NCI-H1092 treated with DMSO at 0.1 percent for 48 hours (cell line): ENCODE measurements at regions not wholly inside any gene's neighbourhood (a gene's known extent, or its start where the extent isn't known, plus 50 kb on each side); places are given as distances from the start of the nearest gene placed in this dataset.
"Not testable (repeated sequence)": the region's sequence is repeated elsewhere in the genome, so short reads cannot be mapped to it uniquely, and the experiment has no call there.

Source experiments
- DNase-seq: peaks from one replicate; lab custom pipeline; 2025; lab: John Stamatoyannopoulos, UW

DNA sequence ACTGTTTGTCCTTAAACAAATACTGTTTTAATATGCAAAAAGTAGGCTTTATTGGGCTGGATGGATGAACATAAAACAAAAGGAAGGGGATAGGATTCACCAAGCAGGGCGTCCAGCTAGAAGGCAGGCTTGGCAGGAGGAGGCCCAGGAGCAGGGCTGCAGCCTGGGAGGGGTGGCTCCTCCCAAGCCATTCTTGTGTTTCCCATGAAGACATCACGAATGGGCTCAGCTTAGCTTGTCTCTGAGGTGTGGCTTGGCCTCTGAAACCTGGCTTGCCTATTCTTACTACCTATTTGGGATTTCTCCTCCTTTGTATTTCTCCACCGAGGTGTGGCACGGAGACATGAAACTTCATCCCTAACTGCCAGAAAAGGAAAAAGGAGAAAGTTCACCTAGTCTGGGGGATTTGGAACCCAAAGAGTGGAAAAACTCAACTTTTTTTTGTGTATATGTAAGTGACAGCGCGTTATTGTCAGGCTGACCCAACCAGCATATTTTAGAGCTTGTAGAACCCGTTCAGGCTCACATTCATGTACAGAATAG, 481.9 kb upstream of the SPRED2 start:
- DNase-seq = no peak

DNA sequence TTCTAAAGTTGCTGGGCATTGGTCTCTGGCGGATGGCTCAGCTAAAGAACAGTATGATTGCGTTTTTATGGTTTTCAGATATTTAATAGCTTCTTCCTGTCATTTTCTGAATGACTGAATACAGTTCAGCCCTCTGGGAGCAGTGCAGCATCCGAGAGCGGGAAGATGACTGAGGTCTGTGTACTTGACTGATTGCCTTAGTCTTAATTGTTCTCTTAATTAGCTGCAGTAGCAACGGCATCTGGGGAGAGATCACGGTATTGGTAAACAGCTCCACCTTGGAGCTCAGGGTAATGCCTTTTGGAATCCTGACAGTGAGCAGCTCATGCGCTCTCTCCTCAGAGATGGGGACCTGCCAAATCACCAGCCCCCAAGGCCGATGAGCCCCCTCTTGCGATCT, 481.4 kb upstream of the SPRED2 start:
- DNase-seq = no peak

DNA sequence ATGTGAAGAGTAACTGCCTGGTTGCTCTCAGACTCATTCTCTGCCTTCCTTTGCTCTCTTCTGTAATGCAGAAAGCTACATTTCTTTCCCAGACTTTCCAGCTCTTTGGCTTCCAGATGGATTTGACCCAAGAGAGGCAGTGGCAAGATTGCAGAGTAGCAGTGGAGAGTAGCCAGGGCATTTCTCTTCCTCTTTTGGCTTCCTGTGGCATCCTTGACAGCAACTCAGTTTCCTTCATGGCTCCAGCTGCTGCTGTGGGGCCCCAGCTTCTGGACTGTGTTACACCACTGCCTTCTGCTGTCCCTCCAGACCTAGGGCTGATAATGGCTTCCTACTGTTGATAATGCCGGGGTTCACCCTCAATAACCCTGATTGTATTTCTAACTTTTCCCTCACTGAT, 469.4 kb upstream of the SPRED2 start:
- no peak for DNase-seq

DNA sequence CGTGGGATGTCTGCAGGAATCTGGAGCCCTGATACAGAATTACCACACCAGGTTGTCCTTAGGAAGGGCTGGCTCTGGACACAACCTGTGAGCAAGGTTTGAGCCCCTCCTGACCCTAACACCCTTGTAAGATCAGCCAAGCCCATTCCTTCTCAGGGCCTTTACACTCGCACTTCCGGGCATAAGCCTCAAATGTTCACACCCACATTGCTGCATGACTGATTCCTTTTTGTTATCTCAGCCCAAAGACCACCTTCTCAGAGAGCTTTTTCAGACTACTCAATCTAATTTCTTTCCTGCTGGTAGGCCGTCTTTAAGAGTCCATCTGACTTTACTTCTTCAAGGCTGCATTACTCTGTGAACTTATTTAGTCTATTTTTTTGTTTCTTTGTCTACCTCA, 464.0 kb upstream of the SPRED2 start:
- no peak for DNase-seq

DNA sequence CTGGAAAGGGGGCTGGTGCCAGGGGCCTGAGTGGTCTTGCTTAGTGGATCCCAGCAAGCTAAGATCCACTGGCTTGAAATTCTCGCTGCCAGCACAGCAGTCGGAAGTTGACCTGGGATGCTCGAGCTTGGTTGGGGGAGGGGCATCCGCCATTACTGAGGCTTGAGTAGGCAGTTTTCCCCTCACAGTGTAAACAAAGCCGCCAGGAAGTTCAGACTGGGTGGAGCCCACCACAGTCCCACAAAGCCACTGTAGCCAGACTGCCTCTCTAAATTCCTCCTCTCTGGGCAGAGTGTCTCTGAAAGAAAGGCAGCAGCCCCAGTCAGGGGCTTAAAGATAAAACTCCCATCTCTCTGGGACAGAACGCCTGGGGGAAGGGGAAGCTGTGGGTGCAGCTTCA, 457.7 kb upstream of the SPRED2 start:
- DNase-seq = not testable (repeated sequence)

DNA sequence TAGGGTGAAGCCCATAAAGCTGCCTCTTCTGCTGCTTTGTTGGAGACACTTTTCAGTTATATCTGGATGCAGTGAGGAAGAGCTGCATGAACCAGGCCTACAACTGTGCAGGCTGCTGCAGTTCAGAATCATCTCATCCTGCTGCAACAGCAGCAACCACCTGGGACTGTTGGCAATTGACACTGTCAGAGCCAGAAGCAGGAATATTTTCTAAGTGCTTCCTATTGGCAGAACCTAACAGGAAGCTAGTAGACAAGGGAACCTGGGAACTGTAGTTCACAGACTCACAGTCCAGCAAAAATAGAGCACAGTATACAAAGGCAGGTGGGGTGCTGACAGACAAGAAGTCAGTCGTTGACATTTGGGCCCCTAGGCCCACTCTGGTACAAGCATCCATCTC, 452.9 kb upstream of the SPRED2 start:
- DNase-seq = no peak

DNA sequence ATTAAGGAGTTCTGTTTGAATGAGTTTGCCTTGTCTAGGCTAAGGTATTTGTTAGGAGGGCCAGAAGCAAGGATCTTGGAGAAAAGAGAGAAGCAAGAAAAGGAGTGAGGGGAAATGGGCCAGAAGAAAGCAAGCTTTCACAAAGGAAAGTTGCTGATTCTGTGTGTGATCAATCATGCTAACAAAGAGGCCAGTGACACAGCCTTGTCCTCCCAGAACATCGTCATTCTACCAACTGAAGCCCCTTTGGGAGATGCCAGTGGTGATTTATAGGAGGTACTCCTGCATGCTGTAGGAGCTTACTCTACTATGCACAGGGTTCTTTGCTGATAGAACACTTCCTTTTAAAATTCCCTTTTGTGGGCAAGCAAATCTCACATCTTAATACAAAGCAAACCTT, 449.2 kb upstream of the SPRED2 start:
- no peak for DNase-seq

DNA sequence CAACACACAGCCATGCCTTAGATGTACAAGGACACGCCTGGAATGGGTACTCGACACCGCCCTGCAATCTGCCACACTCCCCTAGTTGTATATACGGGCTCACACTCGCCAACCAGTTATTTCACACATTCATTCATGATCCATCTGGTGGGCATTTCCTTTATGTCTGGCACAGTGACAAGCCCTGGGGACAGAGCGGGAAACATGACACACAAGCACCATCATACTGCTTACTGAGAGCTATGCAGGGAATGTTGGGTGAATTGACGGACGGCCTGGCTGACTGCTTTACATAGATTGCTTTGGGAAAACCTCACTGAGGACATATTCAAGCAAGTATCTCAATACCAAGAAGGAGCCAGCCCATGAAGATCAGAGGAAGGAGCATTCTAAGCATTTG, 448.0 kb upstream of the SPRED2 start:
- no peak for DNase-seq

DNA sequence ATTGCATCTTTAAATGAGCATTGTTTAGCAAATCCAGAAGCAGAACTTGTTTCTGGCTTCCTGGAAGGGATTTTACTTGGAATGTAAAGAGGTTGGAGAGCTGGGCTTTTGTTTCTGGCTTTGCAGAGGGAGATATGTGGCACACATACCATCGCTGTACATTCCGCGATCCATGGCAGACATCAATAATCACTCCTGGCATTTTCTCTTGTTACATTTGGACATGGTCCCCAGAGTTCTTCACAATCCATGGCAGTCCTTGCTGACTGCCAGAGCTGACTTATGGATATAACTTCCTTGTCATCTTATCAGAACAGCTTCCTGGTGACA, 445.6 kb upstream of the SPRED2 start:
- no peak for DNase-seq

DNA sequence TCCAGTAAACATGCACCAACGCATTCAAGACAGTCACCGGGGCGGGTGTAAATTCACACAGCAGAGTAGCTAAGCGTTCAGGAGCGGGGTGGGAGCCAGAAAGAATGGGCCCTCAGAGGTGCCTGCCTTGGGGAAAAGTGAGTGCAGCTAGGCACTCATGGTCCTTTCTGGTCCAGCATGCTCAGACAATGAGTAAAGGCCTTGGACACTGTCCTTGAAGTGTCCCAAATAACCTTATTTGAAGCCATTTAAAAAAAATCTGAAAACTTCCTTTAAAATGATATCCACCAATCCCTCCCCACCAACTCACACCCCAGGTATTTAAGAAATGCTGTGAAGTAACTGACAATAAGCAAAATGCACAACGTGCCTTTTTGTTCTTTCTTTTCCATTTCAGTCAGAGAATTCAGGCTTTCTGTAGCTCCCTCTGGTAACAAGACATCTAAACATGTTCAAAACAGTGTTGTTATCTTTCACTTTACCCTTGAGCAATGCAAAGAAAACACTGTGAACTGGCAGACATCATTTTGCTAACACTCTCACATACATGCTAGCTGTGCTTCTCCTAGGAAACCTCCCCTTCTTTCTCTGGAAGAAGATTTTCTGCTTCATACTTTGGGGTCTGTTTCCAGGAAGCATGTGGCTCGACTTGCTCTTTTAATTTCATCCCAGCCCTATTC, 445.1 kb upstream of the SPRED2 start:
- no peak for DNase-seq

DNA sequence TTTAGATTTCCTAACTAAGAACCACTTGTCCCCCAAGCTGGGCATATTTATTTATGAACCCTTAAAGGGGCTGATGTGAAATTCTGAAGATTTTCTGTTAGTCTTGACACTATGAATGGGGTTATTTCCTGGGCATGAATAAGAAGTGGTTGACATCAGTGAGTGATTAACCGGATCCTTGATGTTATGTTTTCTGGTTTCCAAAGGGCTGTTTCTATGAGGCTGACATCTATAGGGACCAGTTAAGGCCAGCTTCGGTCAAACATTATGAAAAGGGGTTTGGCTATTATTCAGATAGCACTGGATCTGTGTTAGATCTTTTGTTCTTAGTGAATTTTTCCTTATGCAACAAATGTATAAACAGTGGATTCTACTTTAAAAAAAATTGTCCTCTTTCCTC, 443.7 kb upstream of the SPRED2 start:
- DNase-seq = no peak

DNA sequence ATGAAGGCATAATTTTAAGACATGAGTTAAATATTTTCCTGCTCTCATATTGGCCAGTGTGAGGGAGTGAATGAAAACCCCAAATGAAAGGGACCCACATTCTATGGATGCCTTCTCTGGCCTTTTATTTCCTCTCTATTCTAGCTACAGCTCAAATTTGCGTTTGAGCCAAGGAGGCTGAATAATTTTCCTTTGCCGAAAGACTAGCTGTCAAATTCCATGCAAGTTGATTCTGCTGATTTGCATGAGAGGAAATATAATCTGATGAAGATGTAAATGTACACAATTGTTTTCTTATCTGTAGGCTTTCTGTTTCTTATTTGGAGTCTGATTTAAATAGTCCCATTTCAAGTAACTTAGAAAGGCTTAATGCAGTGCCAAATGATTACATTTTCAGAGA, 438.4 kb upstream of the SPRED2 start:
- DNase-seq = no peak

DNA sequence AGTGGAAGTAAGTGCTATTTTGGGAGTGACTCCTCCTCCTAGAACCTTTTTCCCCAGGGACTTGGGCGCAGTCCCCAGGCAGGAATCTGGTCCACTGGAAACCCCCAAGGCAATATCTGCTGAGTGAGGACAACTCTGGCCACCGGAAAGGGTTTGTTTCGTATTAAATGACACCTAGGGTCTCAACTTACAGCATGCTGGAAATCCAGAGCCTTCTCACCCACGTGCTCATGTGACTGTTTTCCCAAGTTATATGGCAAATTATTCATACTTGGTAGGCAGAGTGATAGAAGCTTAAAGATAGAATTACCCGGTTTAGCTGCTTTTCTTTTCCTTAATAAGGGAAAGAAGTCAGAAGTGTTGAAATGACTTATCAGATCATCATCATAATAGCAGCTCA, 436.9 kb upstream of the SPRED2 start:
- no peak for DNase-seq

DNA sequence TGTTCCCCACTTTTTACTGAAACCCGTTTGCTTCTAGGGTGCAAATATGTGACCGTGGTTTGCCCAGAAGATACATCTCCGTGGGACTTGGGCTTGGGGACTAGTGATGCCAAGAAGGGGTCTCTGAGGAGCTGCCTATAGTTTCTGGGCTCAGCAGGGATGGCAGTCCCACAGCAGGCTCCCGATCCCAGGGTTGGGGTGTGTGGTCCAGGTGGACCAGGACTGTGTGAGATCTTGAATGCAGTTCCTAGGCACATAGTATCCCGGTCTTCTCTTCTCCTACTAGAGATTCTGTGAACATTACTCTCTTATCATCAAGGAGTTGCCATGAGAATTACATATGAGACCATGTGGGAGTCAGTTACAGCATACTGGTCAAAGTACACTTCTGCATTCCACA, 435.8 kb upstream of the SPRED2 start:
- DNase-seq = no peak

DNA sequence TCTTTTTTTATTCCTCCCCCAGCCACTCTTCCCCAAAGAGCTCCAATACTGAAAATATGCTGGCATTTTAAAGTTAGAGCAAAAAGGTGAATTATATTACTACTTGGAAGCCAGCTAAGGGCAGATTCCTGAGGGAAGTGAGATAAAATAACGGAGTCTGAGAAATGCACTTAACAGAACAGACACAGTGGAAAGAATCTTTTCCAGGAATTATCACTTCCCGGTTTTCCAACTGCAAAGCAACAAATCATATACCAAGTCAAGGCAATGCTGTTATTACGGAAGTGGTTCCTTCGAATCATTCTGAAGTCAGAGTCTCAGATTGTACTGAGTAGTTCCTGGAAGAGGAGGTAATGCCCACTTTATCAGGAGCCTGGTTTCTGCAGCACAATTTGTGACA, 435.0 kb upstream of the SPRED2 start:
- DNase-seq = no peak

DNA sequence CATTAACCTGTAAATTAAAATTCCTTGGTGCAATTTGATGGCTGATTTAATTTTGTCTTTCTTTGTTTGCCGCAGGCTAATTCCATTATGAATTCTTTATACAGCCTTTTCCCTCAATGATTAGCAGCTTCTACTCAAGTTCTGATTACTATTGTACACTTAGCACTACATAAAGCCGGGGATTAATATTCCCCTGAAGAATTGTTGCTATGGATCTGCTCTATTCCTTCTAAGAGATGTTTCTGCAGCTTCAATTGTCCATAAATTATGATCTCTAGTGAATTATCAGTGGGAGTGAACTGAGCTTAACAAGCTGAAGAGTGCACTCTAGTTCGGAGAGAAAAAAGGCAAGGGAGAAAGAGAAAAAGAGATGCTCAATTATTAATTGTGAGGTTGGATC, 433.7 kb upstream of the SPRED2 start:
- no peak for DNase-seq

DNA sequence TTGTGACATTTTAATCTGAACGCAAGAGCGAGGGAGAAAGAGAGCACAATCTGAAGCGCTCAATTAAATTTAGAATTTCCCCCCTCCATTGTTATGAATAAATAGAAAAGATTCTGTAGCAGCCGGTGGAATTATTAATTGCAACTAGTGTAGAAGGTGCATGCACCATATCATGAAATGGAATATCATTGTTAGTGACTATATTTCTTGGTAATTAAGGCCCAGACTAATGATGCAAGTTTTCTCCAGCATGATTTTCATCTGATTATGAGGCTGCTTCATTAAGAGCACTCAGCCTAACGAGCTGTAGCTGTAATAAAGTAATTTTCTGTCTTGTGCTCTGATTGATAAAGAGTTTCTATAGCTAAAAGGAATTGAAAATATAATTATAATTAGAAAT, 432.2 kb upstream of the SPRED2 start:
- DNase-seq = no peak

DNA sequence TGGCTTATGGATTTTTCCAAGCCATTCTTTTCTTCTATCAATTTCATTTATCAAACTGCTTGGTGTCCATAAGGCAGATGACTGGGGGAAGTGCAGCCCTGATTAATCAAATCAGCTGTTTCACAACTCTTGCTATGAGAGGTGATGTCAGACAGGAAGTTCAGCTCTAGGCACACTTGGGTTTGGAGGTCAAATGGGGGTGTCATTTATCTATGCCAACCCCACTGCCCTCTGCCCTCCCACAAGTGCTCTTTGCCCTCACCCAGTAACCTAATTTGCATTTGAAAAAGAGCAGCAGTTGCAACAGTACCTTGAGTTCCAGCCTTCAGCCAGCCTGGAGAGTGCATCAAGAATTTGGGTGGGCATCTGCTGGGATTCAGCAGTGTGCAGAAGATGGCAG, 431.3 kb upstream of the SPRED2 start:
- DNase-seq = no peak

DNA sequence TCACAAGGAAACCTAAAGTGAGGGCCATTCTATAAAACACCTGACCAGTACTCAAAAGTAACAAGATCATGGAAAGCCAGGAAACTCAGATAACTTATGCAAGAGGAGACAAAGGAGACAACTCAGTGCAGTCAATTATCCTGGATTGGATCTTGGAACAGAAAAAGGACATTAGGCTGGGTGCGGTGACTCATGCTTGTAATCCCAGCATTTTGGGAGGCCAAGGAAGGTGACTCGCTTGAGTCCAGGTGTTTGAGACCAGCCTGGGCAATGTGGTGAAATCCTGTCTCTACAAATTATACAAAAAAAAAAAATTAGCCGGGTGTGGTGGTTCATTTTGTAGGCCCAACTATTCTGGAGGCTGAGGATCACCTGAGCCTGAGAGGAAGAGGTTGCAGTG, 424.5 kb upstream of the SPRED2 start:
- no peak for DNase-seq

DNA sequence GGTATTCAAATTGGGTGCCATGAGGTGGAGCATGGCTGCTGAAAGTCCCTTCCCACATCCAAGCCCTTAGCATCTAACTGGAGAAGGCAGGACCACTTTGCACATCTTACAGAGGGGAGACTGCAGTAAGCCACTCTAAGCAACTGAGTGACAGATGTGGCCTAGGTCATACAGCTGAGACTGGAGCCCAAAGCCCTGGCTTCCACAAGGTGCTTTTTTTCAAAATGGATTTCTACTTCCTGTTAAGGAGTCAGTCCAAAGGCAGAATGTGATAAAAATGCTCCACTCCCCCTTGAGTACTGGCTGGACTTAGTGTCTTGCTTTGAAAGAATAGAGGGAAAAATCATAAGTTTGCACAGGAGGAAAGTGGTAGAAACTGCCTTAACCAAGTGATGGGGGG, 424.0 kb upstream of the SPRED2 start:
- no peak for DNase-seq

DNA sequence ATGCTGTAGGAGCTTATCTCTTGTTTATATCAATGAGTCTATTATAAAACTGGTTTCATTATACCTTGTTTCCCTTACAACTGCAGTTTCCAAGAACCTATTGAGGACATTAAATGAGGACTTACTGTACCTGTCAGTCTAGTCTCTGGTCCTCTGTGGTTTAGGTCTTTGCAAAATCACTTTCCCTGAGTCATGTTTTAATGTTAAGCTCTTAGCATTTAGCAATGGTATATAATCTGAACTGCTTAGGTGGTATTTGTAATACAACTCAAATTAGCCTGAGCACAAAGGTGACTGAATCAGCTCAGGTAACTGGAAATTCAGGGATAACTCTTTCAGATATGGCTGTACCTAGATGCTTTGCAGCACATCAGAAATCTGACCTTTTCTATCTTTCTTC, 418.3 kb upstream of the SPRED2 start:
- no peak for DNase-seq

DNA sequence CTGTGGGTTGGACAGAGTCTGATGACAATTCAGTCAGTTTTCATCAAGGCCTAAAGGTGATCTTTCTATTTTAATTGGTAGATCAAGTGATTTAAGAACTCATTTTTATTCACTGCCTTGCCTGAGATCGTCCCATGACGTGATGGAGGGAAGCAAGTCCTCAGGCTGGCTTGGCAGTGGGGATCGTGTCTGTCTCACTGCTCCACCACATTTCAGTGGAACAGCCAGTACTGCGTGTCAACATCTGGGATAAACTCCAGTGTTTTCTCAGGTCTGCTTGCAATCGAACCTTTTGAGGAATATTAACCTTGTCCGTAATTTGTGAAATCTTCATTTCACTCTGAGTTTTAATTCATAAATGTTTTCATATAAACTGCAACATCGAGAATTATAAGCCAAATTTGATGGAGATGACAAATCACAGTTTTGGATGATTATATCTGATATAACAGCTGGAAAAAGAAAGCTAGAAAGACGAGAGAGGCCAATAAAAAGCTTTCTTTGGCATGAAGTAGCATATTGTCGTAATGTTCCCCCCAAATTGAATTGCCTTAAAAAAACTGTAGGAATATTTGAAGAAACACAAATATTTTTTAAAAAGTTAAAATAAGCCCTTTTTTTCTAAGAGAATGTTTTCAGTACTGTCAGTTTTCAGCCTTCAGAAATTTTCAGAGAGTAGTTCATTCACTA, 414.7 kb upstream of the SPRED2 start:
- DNase-seq = no peak

DNA sequence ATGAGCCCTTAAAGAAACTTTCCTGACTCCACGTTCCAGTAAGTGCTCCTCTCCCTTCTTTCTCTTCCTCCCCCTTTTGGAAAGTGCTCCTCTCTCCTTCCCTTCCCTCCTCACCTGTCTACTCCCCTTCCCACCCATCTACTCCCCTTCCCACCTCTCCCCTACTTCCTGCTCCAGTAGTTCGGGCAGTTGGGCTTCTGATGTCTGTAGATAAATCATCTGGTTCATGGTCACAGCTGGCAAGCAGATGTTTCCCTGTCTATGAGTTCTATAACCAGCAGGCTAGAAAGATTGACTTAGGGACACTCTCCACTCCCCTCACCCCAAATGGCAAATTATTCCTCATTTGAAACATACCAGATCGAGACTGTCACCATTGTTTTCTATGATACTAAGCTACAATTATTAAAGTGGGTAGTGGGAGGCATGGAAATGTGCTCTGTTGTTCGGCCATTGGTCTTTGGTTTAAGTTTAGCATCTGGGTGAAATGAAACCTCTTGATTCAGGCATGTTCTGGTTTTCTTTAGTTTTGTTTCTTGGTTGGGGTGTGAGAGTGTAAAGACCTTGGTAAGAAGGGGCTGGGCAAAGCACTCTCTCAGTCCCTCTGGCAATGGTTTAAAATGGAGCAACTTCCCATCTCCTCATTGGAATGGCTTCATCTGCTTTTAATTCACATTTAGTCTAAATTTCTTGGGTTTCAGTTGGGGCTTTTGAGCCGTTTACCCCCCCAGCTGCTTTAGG, 413.2 kb upstream of the SPRED2 start:
- DNase-seq = no peak
